GM18499 (cell line): ENCODE measurements at regions not wholly inside any gene's neighbourhood (a gene's known extent, or its start where the extent isn't known, plus 50 kb on each side); places are given as distances from the start of the nearest gene placed in this dataset.

Experiments
- ATAC-seq: cut with Tn5 transposase; IDR thresholded peaks from one replicate; pipeline ENCODE4 v1.9.1; 2021; ENCODE audit warnings: moderate number of reproducible peaks; ENCODE audit not compliant: insufficient read depth, unreplicated experiment

DNA sequence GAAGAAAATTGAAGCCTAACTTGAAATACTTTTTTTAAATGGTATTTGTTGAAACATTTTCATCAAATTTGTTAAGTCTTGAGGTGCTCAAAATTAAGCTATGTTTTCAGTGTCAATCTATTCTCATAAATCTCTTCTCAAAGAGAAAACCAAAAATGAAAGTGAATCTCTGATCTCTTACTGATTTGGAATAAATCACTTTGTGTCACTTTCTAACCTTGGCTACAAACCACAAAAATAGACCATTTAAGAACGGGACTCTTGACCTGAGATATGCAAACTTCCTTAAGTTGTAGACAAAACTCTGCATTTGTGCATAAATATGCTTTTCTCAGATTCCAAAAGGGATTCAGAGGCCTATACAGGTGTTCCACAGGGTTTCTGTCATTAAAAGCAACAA is 192.9 kb downstream of the SEC23A start:
- ATAC-seq = peak; percentile 65

DNA sequence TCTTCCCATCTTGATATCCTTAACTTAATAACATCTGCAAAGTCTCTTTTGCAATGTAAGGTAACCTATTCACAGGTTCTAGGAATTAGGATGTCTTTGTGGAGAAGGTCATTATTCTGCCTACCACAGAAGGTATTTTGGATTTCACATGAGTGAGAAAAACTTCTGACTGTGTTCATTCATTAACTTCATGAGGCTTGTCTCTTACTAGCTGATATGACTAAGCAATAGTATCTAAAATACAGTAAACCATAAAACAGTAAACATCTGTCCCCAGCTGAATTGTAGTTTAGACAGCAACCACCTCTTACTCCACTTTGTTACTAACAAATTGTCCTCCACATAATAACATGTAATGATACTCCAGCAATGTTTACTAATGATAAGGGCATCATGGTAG is 198.1 kb downstream of the SEC23A start:
- ATAC-seq = no peak

DNA sequence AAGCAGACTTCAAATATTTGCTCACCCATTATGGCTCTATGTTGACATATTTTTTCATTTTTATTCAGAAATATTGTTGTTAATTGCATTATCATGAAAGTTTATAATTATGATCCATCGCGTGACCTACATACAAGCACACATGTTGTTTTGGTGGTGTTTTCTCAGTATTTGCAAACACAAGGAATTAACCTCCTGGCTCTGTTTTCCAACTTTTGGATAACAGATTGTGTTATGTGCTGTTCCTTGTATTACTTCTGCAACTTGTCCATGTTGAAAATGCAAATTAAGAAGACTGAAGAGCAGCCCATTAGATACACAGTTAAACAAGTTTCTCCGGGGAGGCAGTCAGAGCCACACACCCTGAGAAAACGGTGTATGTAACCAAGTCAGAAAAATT is 201.2 kb downstream of the SEC23A start:
- ATAC-seq = no peak

DNA sequence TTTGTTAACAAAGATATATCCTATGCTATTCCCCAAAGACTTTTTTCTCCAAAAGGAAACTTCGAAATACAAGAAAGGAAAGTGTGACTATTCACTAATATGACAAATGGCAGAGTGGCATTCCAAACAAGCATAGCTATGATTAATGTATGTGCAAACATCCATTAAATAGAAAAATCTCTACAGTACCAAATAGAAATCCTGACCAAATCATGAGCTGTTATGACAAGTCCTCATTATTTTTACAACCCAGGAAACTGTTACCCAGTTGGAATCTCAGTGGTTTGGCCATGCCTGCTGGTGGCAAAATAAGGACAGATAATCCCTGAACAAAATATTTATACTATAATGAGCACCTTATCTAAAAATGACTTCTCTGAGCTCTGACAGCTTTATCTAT is 202.1 kb downstream of the SEC23A start:
- no peak for ATAC-seq

DNA sequence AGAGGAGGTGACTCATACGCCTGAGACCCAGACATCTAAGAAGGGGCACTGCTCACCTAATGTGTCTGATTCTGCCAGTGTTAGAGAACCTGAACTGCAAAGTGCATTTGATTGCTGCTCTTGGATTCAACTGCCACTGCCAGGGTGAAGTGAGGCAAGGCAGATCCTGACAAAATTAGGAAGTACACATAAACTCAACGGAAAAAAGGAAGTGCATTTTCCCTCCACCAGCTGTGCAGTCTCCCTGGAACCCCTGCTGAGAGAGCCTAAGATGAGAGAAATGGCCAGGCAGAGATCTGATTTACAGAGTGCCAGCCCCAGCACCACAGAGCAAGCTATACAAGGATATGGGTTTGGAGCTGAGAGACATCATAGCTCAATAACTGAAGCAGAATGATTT is 215.3 kb downstream of the SEC23A start:
- no peak for ATAC-seq

DNA sequence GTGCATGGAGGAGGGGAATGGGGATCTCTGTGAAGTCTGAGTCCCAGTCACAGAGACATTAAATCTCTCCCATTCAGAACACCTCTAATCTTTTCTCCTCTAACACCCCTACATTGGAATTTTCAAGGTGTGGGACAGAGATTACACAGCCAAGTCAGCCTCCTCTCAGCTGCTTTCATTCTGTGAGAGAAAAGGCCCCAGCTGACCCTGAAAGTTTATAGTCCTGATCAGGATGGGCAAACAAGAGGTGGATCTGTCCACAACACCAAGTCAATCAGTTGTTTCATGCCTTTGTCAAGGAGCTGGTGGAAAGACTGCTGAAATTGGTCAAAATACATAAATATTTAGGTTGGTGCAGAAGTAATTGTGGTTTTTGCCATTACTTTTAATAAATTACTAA is 218.9 kb downstream of the SEC23A start:
- no peak for ATAC-seq

DNA sequence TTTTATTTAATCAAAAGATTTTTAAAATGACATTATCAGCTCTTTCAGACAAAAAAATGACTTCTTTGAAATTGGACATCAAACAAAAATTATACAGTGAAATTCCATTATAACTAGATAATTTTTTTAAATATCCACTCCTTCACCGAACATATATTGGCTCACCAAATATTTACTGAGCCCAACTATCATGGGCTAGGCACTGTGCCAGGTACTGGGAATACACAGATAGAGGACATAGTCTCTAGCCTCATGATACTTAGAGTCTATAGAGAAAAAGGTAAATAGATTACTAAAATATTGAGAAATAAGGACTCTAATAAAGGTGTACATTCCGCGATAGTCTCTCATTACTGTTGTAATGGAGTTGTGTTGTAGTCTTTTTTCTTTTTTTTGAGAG is 219.9 kb downstream of the SEC23A start:
- ATAC-seq = no peak

DNA sequence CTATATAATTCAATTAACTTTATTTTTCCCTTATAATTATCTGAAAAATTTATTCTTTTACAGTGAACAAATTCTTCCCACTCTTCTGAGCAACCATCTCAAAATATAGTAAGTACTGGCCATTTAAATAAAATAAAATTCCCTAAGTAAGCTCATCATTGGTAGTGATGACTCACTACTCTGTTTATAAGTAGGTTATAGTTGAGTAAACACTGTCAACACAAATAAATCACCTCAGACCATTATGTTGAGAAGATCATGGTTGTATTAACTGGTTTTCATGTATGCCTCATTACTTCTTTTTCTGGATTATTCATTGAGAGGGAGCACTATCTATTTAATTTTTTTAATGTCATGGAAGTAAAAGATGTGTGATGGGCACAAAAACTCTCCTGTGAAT is 220.5 kb downstream of the SEC23A start:
- no peak for ATAC-seq

DNA sequence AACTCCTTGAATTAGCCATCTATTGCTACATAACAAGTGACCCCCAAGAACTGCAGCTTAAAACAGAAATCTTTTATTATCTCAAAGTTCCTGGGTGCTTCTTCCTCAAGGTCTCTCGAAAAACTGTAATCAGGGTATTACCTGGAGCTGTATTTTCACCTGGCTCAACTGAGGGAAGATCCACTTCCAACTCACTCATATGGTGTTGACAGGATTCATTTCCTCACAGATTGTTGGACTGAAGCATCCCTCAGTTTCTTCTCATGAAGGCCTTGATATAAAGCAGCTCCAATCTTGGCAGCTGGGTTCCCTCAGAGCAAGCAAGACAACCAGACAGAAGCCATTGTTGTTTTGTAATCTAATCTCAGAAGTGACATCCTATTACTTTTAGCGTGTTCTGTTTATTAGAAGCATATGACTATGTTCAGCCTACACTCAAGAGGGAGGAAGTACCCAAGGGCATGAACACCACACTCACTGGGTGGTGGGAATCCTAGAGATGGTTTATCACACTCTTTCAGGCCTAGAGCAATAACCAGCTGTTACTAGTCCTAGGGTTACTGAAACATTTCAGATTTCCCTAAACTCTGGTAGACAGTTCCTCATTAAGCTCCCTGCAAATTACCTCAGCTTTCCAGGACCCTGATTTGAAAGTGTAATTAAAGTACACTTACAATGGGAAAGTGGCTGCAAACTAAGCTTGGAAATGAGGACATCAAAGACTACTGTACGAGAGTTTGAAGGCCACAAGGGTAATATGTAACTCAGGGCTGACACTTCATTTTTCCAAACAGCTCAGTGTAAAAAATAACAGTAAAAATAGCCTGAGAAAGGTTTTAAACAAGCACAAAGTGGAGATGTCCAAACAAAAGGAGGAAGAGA is 222.2 kb downstream of the SEC23A start:
- ATAC-seq = no peak

DNA sequence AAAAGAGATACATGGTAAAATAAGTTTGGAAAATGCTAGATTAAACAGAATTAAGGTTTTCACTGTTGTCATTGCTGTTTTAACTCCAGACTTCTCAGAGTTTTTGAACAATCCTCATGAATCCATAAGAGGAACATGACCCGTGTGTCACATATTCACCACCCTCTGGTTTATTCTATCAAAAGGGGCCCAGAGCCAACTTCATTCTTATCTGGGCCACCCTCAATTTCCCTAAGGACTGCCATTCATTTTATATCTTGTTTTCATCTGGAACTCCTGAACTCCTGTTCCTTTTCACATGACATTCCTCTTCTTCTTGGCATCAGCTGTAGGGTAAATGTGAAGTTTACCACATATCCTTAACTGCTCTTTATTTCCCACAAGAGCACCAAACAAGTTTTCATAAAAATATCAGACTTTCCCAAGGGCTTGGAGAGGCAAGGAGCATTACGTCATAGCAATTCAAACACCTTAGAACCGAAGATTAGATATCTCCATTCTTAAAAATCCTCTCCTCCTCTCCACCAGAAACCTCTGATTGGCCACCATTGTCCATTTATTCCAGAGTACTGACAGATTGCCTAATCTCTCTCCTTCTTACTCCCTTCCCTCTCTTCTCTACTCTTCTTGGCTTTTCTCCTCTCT is 225.2 kb downstream of the SEC23A start:
- ATAC-seq = no peak

DNA sequence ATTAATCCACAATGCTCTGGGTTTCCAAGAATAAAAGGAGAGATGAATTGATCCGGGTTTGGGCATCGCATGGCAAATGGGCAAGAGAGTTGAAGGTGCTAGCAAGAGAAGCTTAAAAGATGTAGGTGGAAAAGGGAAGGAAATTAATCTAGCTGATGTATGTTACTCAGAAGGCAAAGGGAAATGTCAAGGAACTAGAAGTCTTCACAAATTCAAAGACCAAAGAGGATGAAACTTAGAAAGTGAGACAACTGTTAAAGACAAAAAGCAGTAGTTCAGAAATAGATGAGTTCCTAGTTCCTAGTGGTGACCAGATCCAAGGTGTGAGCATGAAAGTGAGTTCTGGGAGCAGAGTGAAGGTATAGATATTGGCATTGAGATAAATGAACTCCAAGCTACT is 228.3 kb downstream of the SEC23A start:
- no peak for ATAC-seq

DNA sequence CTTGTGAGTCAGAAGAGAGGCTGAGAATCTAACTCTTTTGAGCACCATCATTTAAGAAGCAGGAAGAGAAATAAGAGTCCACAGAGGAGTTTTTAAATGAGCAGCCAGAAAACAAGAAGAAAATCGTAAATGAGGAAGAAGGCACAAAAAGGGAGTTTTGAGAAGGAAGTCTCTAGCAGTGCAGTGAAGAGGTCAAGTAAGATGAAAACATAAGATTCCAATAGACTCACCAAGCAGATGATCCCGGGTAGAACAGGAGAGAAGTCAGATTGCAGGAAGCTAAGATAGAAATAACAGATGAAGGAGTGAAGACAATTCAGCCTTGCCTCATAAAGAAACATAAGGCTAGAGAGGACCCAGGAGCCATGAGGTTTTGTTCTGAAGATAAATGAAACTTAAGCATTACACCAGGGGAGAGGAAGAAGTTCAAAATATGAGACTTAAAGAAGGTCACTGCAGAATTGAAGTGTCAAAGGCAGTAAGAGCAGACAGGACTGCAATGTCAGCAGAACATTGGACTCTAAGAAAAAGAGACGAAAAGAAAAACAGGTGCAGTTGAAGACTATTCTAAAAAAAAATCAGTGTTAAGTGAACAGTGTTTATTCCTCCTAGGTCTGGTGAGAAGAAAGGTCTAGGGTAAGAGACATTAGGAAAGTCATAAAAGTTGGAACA is 229.0 kb downstream of the SEC23A start:
- ATAC-seq = no peak

DNA sequence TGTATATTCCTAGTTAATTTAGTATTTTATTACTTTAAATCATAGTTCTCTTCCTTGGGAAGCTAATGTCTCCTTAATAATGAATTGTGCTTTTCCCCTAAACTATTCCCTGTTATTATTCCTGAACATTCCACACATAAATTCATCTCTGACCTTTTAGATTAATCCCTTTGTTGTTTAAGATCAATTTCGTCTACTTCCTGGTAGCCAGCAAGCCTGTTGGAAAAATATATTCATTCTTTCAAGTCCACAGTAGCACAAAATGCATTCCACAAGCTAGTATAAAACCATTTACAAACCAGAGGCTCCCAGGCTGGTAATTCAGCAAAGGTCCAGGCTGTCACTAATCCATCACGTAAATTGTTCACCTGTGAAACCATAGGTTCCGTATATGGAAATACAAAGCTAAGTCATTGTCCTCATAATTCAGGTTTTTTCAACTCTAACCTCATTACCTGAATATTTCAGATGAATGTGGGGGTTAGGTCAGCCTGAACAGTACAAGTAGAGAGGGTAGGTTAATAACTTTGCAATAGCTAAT is 232.7 kb downstream of the SEC23A start:
- no peak for ATAC-seq

DNA sequence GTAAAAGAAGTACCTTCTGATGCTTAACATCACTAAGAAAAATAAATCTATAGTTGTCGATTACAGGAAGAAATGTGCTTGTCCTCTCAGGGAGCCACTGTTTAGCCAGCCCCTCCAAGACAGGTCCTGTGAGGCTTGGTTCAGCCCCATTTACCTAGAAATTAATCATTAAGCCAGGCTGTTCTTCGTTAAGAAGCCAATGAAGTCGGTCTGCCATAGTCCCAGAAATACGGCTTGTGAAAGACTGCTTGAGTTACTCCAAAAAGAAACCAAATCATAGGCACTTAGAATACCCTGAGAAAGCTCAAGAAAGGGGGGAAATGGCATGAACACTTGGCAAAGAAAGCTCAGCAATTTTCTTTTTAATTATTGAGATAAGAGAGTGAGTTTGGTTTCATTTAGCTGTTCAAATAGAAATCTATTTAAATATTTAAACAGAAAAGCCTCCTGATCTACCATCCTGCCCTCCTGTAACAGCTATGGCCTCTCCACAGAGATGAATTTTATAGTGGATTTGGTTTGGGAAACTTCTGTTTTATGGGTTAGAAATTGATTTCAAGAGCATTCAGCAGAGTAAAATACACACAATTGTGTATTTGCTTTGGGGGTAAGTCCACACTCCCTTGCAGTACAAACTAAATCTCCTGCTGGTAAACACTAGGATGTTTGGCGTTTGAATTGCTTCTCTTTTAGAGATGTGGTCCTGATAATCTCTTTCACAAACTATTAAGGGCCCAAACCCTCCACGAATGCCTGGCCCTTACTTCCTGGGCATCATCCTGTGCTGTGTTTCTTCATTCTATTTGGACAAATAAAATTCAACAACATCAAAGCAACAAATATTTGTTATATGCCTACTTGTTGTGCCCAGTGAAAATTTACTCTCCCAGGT is 234.4 kb downstream of the SEC23A start:
- ATAC-seq = no peak

DNA sequence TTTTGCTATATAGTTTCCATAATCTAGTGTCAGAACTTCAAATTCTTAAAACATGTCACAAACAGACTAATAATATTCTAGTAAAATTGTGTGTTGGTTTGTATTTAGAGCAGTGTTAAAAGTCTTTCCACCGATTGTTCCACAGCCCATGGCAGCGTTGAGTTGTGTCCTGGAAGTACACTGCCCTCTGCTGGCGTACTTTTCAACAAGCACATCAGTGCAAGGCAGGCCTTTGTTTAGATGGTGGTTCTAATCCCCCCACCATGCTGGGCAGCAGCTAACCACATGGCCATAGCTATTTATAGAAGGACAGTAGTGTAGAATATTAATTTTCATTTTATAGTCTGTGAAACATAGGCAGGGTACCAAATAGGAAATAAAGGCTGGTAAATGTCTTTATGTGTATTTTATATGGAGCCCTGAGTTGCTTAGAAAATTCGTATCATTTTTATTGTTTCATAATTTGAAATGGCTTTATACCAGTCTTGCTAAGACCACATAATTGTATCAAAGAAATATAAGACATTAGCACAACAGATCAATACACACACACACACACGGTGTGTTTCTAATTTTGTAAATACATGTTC is 235.4 kb downstream of the SEC23A start:
- peak; percentile 87 for ATAC-seq

DNA sequence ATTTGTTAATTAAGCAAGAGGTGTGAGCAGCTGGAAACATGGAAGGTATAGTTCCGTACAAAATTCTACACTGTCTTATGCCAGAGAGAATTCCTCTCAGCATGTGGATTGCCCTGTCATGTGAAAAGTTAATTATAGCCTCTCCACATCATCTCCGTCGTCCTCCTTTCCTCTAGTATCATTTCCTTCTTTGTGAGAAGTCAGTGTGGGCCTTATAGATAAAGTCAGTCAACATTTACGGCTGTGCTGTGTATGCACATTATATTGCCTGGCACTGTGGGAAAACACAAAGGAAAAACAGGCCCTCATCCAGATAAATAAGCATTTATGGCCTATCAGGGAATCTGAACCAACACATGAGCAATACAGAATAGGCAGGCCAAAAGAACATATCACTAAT is 236.6 kb downstream of the SEC23A start:
- no peak for ATAC-seq

DNA sequence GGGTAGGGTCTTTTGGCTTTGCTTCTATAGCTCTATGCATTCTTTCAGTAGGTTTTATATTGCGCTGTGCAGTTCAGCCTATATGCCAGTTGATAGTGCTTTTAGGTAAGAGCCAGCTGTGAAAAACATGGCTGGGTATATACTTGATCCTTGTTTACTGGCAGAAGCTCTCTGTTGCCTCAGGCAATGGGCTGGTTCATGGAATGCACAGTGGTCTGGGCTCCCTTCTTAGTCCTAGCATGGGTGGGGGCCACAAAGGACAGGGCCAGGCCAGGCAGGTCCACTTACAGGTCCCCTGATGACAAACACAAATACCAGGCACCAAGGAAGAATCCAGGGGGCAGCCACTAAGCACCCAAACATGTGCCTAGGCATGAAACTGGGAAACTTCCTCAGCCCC is 240.7 kb downstream of the SEC23A start:
- ATAC-seq = no peak

DNA sequence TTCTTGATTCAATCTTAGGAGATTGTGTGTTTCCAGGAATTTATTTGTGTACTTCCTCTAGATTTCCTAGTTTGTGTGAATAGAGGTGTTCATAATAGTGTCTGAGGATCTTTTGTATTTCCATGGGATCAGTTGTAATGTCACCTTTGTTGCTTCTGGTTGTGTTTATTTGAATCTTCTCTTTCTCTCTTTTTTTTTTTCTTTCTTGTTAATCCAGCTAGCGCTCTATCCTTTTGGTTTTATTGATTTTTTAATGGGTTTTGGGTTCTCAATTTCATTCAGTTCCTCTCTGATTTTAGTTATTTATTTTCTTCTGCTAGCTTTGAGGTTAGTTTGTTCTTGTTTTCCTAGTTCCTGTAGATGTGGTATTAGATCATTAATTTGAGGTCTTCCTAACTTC is 242.5 kb downstream of the SEC23A start:
- ATAC-seq = no peak

DNA sequence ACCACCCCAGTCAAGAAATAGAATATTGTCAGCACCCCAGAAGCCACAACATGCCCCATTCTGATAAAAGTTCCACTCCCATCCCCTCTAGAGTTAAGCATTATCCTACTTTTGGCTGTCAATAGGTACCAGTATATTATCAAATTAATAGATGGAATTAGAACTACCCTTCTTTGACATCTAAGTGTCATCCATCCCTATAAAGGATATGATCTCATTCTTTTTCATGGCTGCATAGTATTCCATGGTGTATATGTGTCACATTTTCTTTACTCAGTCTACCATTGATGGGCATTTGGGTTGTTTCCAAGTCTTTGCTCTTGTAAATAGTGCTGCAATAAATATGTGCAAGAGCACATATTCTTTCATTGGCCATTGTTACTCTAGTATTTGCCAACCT is 246.2 kb downstream of the SEC23A start:
- ATAC-seq = no peak

DNA sequence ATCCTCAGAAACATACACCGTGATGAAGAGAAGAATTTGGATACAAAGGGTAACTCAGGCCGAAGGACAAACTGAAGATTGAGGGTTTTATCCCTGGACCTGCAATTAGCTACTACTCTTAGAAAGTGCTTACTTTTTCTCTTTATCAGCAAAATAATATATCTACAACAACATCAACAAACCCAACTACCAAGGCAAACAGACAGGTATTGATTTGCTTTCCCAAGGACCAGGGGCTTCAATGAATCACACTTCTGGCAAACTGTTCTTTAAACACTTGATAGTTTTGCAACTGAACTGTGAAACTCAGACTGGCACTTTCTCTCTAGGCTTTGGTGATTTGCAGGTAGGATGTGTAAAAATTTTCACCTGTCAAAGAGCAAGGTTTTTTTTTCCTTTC is 247.5 kb downstream of the SEC23A start:
- no peak for ATAC-seq
